ENCODE measurements at regions not wholly inside any gene's neighbourhood (a gene's known extent, or its start where the extent isn't known, plus 50 kb on each side); places are given as distances from the start of the nearest gene placed in this dataset.

DNA sequence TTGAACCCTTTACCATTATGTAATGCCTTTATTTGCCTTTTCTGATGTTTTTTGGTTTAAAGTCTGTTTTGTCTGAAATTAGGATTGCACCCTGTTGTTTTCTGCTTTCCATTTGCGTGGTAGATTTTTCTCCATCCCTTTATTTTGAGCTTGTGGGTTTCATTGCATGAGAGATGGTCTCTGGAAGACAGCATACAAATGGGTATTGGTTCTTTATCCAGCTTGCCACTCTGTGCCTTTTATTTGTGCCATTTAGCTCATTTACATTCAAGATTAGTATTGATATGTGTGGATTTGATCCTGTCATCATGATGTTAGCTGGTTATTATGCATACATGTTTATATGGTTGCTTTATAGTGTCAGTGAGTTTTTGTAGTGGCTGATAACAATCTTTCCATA is 318.7 kb upstream of the PPP2R3A start:
- TF ChIP-seq, protein P1, sequence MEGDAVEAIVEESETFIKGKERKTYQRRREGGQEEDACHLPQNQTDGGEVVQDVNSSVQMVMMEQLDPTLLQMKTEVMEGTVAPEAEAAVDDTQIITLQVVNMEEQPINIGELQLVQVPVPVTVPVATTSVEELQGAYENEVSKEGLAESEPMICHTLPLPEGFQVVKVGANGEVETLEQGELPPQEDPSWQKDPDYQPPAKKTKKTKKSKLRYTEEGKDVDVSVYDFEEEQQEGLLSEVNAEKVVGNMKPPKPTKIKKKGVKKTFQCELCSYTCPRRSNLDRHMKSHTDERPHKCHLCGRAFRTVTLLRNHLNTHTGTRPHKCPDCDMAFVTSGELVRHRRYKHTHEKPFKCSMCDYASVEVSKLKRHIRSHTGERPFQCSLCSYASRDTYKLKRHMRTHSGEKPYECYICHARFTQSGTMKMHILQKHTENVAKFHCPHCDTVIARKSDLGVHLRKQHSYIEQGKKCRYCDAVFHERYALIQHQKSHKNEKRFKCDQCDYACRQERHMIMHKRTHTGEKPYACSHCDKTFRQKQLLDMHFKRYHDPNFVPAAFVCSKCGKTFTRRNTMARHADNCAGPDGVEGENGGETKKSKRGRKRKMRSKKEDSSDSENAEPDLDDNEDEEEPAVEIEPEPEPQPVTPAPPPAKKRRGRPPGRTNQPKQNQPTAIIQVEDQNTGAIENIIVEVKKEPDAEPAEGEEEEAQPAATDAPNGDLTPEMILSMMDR (IDR thresholded peaks at IDR 0.05 in 8 of 11, conservative IDR thresholded peaks at IDR 0.05 in 3 of 11): no peak
- TF ChIP-seq POLR2A (IDR thresholded peaks at IDR 0.05) (no peak), POLR2AphosphoS5 (IDR thresholded peaks at IDR 0.05) (no peak)

Measured in spleen (tissue), 7 donors.